GM23338 (cell line): ENCODE measurements at regions not wholly inside any gene's neighbourhood (a gene's known extent, or its start where the extent isn't known, plus 50 kb on each side); places are given as distances from the start of the nearest gene placed in this dataset.

Experiments used
- ATAC-seq: fragments of 200-7000 bp; cut with Tn5 transposase; 3 replicates; pipeline ENCODE4 v1.9.1; 2020
- DNase-seq: peaks from one replicate; pipeline ENCODE4 v3.0.0-alpha.2; 2015; ENCODE audit warnings: low spot score
- H2AFZ ChIP-seq: fragments of 200-600 bp; sonication (generic); 2 replicates; pipeline ENCODE4 v1.8.0; 2016; ENCODE audit warnings: antibody characterized with exemption, mild to moderate bottlenecking, moderate library complexity
- H3F3A ChIP-seq: fragments of 200-600 bp; sonication (generic); replicated peaks from 2 replicates; pipeline ENCODE4 v1.8.0; 2017; ENCODE audit warnings: antibody characterized with exemption, mixed run types, low read depth
- H3K27ac ChIP-seq: fragments of 200-600 bp; sonication (generic); 2 replicates; pipeline ENCODE4 v1.6.1; 2016; ENCODE audit warnings: low read depth
- H3K27me3 ChIP-seq: fragments of 200-600 bp; sonication (generic); 2 replicates; pipeline ENCODE4 v1.8.0; 2016; ENCODE audit warnings: mild to moderate bottlenecking, mixed run types, moderate library complexity; ENCODE audit not compliant: insufficient read depth
- H3K36me3 ChIP-seq: fragments of 200-600 bp; sonication (generic); 2 replicates; pipeline ENCODE4 v1.8.0; 2016; ENCODE audit warnings: mild to moderate bottlenecking; ENCODE audit not compliant: insufficient read depth
- H3K4me1 ChIP-seq: fragments of 200-600 bp; sonication (generic); 2 replicates; pipeline ENCODE4 v1.8.0; 2016; ENCODE audit warnings: mild to moderate bottlenecking, moderate library complexity; ENCODE audit not compliant: insufficient read depth
- H3K4me2 ChIP-seq: fragments of 200-600 bp; sonication (generic); 2 replicates; pipeline ENCODE4 v1.7.1; 2017; ENCODE audit warnings: mixed run types
- H3K4me3 ChIP-seq: fragments of 200-600 bp; sonication (generic); 2 replicates; pipeline ENCODE4 v1.6.1; 2016; ENCODE audit warnings: mixed run types
- H3K79me2 ChIP-seq: fragments of 200-600 bp; sonication (generic); replicated peaks from 2 replicates; pipeline ENCODE4 v1.8.0; 2017; ENCODE audit warnings: mild to moderate bottlenecking; ENCODE audit not compliant: insufficient read depth
- H3K9me2 ChIP-seq: fragments of 200-600 bp; sonication (generic); 2 replicates; pipeline ENCODE4 v1.8.0; 2017; ENCODE audit not compliant: insufficient read depth
- H4K20me1 ChIP-seq: fragments of 200-600 bp; sonication (generic); replicated peaks from 2 replicates; pipeline ENCODE4 v1.8.0; 2017; ENCODE audit warnings: mild to moderate bottlenecking; ENCODE audit not compliant: insufficient read depth
- H3K27ac Mint-ChIP-seq: 2 replicates; pipeline ENCODE4 v1.8.0; 2020; ENCODE audit warnings: inconsistent platforms, mild to moderate bottlenecking, moderate library complexity, mixed read lengths
- H3K27me3 Mint-ChIP-seq: 3 replicates; pipeline ENCODE4 v1.8.0; 2022; ENCODE audit warnings: low read depth, mild to moderate bottlenecking, moderate library complexity, mixed read lengths, inconsistent platforms; ENCODE audit not compliant: insufficient read depth, poor library complexity
- H3K36me3 Mint-ChIP-seq: 3 replicates; pipeline ENCODE4 v1.8.0; 2021; ENCODE audit warnings: low read depth, mild to moderate bottlenecking, inconsistent platforms, moderate library complexity, mixed read lengths
- H3K4me1 Mint-ChIP-seq: 3 replicates; pipeline ENCODE4 v1.8.0; 2020; ENCODE audit warnings: mild to moderate bottlenecking, inconsistent platforms, mixed read lengths
- H3K4me3 Mint-ChIP-seq: 3 replicates; pipeline ENCODE4 v1.8.0; 2021; ENCODE audit warnings: moderate library complexity, mild to moderate bottlenecking, inconsistent platforms, mixed read lengths
- H3K9me3 Mint-ChIP-seq: 3 replicates; pipeline ENCODE4 v1.8.0; 2020; ENCODE audit warnings: moderate library complexity, mild to moderate bottlenecking, inconsistent platforms, mixed read lengths
- CREB1 ChIP-seq: fragments of 250-450 bp; sonication (Bioruptor Pico); IDR thresholded peaks from 2 replicates; pipeline ENCODE4 v1.5.0; 2020; ENCODE audit warnings: low read depth, mild to moderate bottlenecking, moderate library complexity
- CTCF ChIP-seq, 2 experiments: fragments of 200-600 bp in 1 of 2; sonication (generic) in 1 of 2; conservative IDR thresholded peaks; 2 replicates each; pipeline versions ENCODE4 v1.5.1 to v1.6.1; 2016 to 2017; ENCODE audit warnings: antibody characterized with exemption in 2 of 2, low read depth in 2 of 2, mild to moderate bottlenecking in 2 of 2, moderate library complexity in 1 of 2
- ETS1 ChIP-seq: IDR thresholded peaks from 2 replicates; pipeline ENCODE4 v1.6.1; 2016; ENCODE audit warnings: antibody characterized with exemption
- EZH2 ChIP-seq: fragments of 200-600 bp; sonication (generic); IDR thresholded peaks from one replicate; pipeline ENCODE4 v1.8.0; 2017; ENCODE audit warnings: antibody characterized with exemption, mild to moderate bottlenecking, low read depth; ENCODE audit not compliant: unreplicated experiment
- EZH2phosphoT487 ChIP-seq: fragments of 200-600 bp; sonication (generic); IDR thresholded peaks from one replicate; pipeline ENCODE4 v1.8.1; 2018; ENCODE audit warnings: antibody characterized with exemption; ENCODE audit not compliant: unreplicated experiment
- JUNB ChIP-seq: IDR thresholded peaks from one replicate; pipeline ENCODE4 v1.6.1; 2016; ENCODE audit warnings: antibody characterized with exemption; ENCODE audit not compliant: unreplicated experiment
- POLR2AphosphoS5 ChIP-seq: IDR thresholded peaks from 2 replicates; pipeline ENCODE4 v1.6.1; 2016; ENCODE audit warnings: antibody characterized with exemption, low read depth
- REST ChIP-seq: IDR thresholded peaks from one replicate; pipeline ENCODE4 v1.6.1; 2018; ENCODE audit warnings: antibody characterized with exemption; ENCODE audit not compliant: unreplicated experiment
- STAT1 ChIP-seq: IDR thresholded peaks from one replicate; pipeline ENCODE4 v1.6.1; 2016; ENCODE audit warnings: antibody characterized with exemption; ENCODE audit not compliant: unreplicated experiment
- ZNF114 ChIP-seq: fragments of 250-450 bp; sonication (Bioruptor Pico); IDR thresholded peaks from 2 replicates; pipeline ENCODE4 v1.5.0; 2020; ENCODE audit warnings: mild to moderate bottlenecking, moderate library complexity
- ZNF331 ChIP-seq: fragments of 250-450 bp; sonication (Bioruptor Pico); IDR thresholded peaks from 2 replicates; pipeline ENCODE4 v1.5.0; 2020; ENCODE audit warnings: low read depth, mild to moderate bottlenecking, moderate library complexity

DNA sequence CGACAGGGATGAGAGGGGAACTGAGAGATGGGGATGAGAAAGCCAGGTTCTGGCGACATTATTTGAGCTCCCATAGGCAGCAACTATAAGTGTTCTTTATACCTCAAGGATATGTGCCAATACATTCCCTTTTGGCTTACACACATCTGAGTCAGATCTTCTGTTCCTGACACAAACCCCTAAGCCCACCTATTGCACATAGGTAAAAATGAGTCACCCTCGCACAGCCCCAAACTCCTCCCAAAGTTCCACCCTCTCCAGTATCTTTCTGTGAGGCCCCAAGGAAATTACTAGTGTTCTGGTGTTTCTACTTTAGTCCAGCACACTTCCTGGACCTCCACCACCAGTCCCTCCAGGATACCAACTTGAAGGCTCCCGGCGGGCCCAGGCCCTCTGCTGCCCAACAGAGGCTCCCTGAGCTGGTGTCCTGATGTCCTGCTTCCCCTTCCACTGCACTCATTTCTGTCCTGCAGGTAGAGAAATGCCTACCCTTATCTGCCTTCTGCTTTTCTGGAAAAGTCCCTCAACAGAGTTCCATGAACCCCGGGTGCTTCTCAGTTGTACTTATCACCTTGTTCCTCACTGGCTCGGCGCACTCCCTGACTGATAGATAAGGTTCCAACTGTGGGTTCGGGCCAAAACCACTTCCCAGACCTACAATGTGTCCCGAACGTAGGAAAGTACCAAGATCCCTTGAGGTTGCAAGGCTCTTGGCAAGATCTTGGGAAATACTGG lies 125.5 kb downstream of the EN1 start (continued):
- TF ChIP-seq EZH2 (no peak), POLR2AphosphoS5 (no peak)

- Histone ChIP-seq H3K4me3 (no peak overlapping the region), H3K79me2 (no peaks in the 10 kb centered on the region), H3K27ac (no peak overlapping the region), H4K20me1 (no peaks in the 10 kb centered on the region), H3K4me2 (no peak overlapping the region), H3F3A (no peaks in the 10 kb centered on the region), H2AFZ (no peak overlapping the region), H3K27me3 (no peaks in the 10 kb centered on the region), H3K36me3 (no peaks in the 10 kb centered on the region), H3K9me2 (peaks cover 13% of the 10 kb centered on the region; the same call in 1 of the 2 replicates), H3K4me1 (no peaks in the 10 kb centered on the region)
- TF ChIP-seq ETS1 (no peak), EZH2 (no peak), ZNF331 (CRISPR knock-in tag) (no peak), STAT1 (no peak), REST (no peak), EZH2phosphoT487 (no peak), POLR2AphosphoS5 (no peak), ZNF114 (CRISPR knock-in tag) (no peak), JUNB (no peak), CTCF (conservative IDR thresholded peaks at IDR 0.05; ENCODE audit: low read depth in 2 of 2) (no peak), CREB1 (CRISPR knock-in tag) (no peak)
- ATAC-seq: no peak
- H3K27ac Mint-ChIP-seq: no peak overlapping the region
- no peaks in the 10 kb centered on the region for H3K36me3 Mint-ChIP-seq
- H3K4me3 Mint-ChIP-seq: no peak overlapping the region
- H3K27me3 Mint-ChIP-seq: peaks cover 11% of the 10 kb centered on the region
- H3K9me3 Mint-ChIP-seq: no peaks in the 10 kb centered on the region
- peaks cover 2% of the 10 kb centered on the region for H3K4me1 Mint-ChIP-seq
- DNase-seq: no peak
Measured at GRCh38 chr2:118720866-118721265, 126.6 kb downstream of the EN1 start.
